ENCODE measurements at regions not wholly inside any gene's neighbourhood (a gene's known extent, or its start where the extent isn't known, plus 50 kb on each side); places are given as distances from the start of the nearest gene placed in this dataset.

- TF ChIP-seq SIN3A (IDR thresholded peaks at IDR 0.05; ENCODE audit: borderline replicate concordance, insufficient read depth, low read length) (no peak), REST (IDR thresholded peaks at IDR 0.05; ENCODE audit: insufficient read depth in 1 of 2, low read depth in 2 of 2, low read length in 2 of 2) (no peak), FOXP2 (optimal IDR thresholded peaks at IDR 0.05; ENCODE audit: borderline replicate concordance, extremely low read depth, extremely low read length, insufficient read depth) (no peak), POLR2AphosphoS5 (IDR thresholded peaks at IDR 0.05; ENCODE audit: low read depth, low read length) (no peak), TAF1 (IDR thresholded peaks at IDR 0.05; ENCODE audit: borderline replicate concordance, insufficient read depth, low read length) (no peak)
Observed at GRCh38 chr13:33682020-33682564, 135.9 kb upstream of the RFC3 start.

- TF ChIP-seq FOXP2 (optimal IDR thresholded peaks at IDR 0.05; ENCODE audit: borderline replicate concordance, extremely low read depth, extremely low read length, insufficient read depth) (no peak), TAF1 (IDR thresholded peaks at IDR 0.05; ENCODE audit: borderline replicate concordance, insufficient read depth, low read length) (no peak), SIN3A (IDR thresholded peaks at IDR 0.05; ENCODE audit: borderline replicate concordance, insufficient read depth, low read length) (no peak), POLR2AphosphoS5 (IDR thresholded peaks at IDR 0.05; ENCODE audit: low read depth, low read length) (no peak), REST (IDR thresholded peaks at IDR 0.05; ENCODE audit: insufficient read depth in 1 of 2, low read depth in 2 of 2, low read length in 2 of 2) (no peak)
Observed at GRCh38 chr13:33683376-33683775, 134.6 kb upstream of the RFC3 start.

GRCh38 chr13:33684874-33685273 lies 133.1 kb upstream of the RFC3 start:
- TF ChIP-seq SIN3A (IDR thresholded peaks at IDR 0.05; ENCODE audit: borderline replicate concordance, insufficient read depth, low read length) = no peak
- no peak for TF ChIP-seq REST (IDR thresholded peaks at IDR 0.05; ENCODE audit: insufficient read depth in 1 of 2, low read depth in 2 of 2, low read length in 2 of 2)
- no peak for TF ChIP-seq FOXP2 (optimal IDR thresholded peaks at IDR 0.05; ENCODE audit: borderline replicate concordance, extremely low read depth, extremely low read length, insufficient read depth)
- TF ChIP-seq TAF1 (IDR thresholded peaks at IDR 0.05; ENCODE audit: borderline replicate concordance, insufficient read depth, low read length) = no peak
- TF ChIP-seq POLR2AphosphoS5 (IDR thresholded peaks at IDR 0.05; ENCODE audit: low read depth, low read length) = no peak

- TF ChIP-seq POLR2AphosphoS5 (IDR thresholded peaks at IDR 0.05; ENCODE audit: low read depth, low read length) (no peak), REST (IDR thresholded peaks at IDR 0.05; ENCODE audit: insufficient read depth in 1 of 2, low read depth in 2 of 2, low read length in 2 of 2) (no peak), TAF1 (IDR thresholded peaks at IDR 0.05; ENCODE audit: borderline replicate concordance, insufficient read depth, low read length) (no peak), FOXP2 (optimal IDR thresholded peaks at IDR 0.05; ENCODE audit: borderline replicate concordance, extremely low read depth, extremely low read length, insufficient read depth) (no peak), SIN3A (IDR thresholded peaks at IDR 0.05; ENCODE audit: borderline replicate concordance, insufficient read depth, low read length) (no peak)
Observed at GRCh38 chr13:33686772-33687480, 131.0 kb upstream of the RFC3 start.
